ENCODE measurements at regions not wholly inside any gene's neighbourhood (a gene's known extent, or its start where the extent isn't known, plus 50 kb on each side); places are given as distances from the start of the nearest gene placed in this dataset.
"Not testable (repeated sequence)": the region's sequence is repeated elsewhere in the genome, so short reads cannot be mapped to it uniquely, and the experiment has no call there.

- no peak for DNase-seq
These were observed 62.2 kb downstream of the SPANXN3 start for GRCh38 chrX:143455046-143455445.

- DNase-seq: peak; percentile 9
These were observed 79.8 kb downstream of the SPANXN3 start for GRCh38 chrX:143437439-143437838.

GRCh38 chrX:143435916-143436315, 81.4 kb downstream of the SPANXN3 start:
- no peak for DNase-seq

- no peak for DNase-seq
These were observed 87.5 kb downstream of the SPANXN3 start for GRCh38 chrX:143429811-143430210.

DNA sequence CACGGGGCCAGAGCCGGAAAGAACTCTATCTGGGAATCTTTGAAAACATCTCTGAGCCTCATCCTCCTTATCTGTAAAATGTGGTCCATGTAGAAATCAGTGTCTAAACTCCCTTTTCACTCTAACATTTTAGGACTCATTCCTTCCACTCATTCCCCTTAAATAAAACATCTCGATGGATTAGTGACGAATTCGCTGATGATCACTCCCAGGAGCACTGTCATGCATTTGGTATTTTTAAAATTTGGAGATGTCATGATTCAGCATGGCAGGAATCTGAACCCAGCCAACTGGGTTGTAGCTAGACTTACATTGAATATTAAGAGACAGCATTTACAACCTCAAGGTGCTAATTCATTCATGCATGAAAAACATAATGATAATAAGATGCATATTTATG, 88.1 kb downstream of the SPANXN3 start:
- no peak for DNase-seq

DNA sequence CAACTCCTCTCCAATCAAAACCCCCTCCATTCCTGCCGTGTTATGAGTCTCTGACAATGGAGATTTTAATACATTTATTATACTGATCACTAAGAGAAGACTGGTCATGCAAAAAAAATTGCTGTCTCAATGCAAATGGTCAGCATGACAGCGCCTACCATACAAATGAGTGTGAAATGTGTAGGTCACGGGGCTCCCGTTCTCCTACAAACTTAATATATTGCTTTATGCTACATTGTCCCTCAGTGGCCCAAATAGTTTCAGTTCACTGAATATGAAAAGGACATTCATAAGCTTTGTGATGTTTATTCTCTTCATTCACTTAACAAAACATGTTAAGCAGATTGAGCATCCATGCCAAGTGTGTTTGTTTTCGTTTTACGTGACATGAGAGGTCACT, 116.1 kb downstream of the SPANXN3 start:
- no peak for DNase-seq

DNA sequence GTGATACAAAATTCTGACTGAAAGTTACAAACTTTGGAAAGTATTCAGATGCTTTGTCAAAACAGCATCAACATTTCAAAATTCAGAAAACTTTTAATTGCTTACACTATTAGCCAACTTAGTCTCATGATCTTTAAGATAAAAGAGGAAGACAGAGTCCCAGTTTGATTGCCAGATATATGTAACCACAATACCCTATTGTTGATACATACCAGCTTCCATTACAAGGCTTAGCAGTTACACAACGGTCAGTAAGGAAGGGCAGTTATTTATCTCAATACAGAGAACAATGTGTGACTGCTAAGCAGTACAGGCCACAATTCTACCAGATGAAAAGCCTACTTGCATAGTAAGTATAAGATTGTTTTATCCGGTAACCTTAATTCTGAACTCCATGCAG, 138.4 kb downstream of the SPANXN3 start:
- DNase-seq: no peak

- no peak for DNase-seq
These were observed 153.9 kb downstream of the SPANXN3 start for GRCh38 chrX:143363419-143363818.

- DNase-seq: no peak
These were observed 177.1 kb downstream of the SPANXN3 start for GRCh38 chrX:143340190-143340589.

DNA sequence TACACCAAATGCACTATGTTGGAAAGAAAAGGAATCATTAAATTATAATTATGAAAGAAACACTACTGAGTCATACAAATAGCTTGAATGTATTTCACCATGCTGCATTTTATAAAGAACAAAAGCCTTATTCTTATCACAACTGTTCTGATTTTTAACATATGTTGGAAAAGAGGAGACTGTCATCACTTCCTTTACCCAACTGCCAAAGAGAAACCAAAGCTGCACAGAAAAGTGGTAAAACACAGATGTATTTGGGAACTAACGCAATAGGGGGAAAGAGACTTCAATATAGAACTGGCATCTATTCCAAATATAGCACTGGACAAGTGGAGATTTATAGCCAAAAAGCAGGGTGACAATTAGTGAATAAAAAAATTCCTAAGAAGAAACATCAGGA, 181.0 kb downstream of the SPANXN3 start:
- DNase-seq: no peak

- DNase-seq: no peak
These were observed 197.7 kb downstream of the SPANXN3 start for GRCh38 chrX:143319526-143319925.

DNA sequence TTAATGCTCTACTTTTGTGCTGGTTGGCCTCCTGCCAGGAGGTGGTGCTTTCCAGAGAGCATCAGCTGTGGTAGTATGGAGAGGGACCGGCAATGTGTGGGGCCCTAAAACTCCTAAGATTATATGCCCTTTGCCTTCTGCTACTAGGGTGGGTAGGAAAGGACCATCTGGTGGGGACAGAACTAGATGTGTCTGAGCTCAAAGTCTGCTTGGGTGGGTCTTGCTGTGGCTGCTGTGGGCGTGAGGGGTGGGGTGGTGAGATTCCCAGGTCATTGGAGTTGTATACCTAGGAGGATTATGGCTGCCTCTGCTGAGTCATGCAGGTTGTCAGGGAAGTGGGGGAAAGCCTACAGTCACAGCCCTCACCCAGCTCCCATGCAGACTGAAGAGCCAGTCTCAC, 198.4 kb downstream of the SPANXN3 start:
- not testable (repeated sequence) for DNase-seq

DNA sequence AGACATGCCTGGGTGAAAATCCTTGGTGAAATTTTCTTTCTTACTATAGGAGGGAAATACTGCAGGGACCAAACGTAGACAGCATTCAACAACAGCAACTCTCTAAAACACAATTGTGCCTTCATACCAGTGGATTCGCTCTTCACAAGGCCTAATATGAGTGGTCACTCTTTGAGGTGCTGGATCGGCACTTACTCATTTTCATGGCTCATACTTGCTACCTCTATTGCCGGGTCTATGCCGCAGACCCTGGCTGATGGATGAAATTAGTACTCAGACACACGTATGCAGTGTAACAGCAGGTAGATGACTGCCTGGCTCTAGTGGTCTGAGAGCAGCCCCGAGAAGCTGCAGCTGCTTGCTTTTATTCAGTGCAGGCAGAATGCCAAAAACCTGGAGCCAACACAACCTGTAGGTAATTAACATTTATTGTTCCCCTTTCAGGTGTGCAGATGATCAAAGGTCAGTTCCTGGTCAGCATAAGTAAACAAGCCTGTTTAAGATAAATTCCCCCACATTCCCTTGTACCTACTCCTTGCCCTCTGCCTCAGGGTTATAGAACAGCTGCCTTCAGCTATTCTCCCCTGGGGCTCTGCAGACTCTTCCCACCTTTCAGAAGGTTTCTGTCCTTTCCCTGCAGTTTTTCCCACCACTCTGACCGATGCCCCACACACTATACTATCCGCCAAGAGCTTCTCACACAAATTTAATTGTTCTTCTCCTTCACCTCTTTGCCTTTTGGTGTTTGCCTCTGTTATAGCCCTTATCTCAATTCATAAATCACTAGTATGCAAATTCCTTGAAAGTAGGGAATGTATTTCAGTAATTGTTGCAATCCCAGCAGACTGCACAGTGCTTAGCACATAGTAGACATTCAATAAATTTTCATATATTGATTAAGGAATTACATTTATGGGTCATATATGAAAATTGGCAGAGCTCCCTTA, 210.0 kb downstream of the SPANXN3 start:
- DNase-seq: no peak

GRCh38 chrX:143304518-143304917, 212.8 kb downstream of the SPANXN3 start:
- no peak for DNase-seq

- DNase-seq: no peak
These were observed 213.2 kb downstream of the SPANXN3 start for GRCh38 chrX:143304025-143304424.

DNA sequence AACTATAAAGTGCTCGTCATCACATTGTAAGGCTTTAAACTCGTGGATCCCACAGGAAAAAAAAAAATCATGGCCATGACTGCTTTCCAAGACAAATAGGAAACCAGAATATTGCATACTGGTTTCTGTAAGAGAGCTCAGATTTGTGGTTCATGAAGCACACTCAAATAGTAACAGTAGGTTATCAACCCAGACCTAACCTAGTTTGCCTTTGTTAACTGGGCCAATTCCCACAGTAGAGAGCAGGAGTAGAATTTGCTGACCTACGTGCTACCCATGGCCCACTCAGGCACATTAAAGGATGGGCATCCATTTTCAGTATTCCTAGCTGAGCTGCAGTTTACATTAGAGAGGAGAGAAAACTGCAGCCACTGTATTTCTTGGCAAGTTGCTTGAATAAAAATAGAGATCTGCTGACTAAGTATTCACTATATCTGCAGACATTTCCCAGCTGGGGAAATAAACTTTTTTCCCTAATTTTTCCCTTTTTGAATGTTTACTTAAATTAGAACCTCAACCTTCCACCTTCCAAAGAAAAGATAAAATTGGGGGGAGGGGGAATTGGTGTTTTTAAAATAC, 218.5 kb downstream of the SPANXN3 start:
- DNase-seq: no peak

DNA sequence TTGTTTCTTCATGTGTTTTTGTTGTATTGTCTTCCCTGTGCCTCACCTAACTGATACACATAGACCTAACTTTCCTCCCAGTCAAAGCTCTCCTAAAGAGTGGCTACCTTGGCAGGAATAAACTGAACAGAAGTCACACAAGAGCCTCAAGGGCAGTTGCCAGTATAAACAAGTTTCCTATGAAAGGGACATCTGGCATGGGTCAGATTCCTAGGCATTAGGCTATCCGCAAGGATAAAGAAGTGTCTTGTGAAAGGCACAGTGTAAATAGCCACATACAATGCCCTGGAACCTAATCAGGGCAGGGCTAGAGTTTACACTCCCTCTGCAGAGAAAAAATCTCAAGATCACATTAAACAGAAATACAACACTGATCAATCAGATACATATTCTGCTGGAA, 220.8 kb downstream of the SPANXN3 start:
- no peak for DNase-seq

- no peak for DNase-seq
These were observed 230.0 kb downstream of the SPANXN3 start for GRCh38 chrX:143287236-143287635.

- DNase-seq: no peak
These were observed 244.6 kb downstream of the SPANXN4 start for GRCh38 chrX:143270317-143270716.

DNA sequence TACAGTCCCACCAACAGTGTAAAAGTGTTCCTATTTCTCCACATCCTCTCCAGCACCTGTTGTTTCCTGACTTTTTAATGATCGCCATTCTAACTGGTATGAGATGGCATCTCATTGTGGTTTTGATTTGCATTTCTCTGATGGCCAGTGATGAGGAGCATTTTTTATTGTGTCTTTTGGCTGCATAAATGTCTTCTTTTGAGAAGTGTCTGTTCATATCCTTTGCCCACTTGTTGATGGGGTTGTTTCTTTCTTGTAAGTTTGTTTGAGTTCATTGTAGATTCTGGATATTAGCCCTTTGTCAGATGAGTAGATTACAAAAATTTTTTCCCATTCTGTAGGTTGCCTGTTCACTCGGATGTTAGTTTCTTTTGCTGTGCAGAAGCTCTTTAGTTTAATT, 218.9 kb downstream of the SPANXN4 start:
- DNase-seq: not testable (repeated sequence)

DNA sequence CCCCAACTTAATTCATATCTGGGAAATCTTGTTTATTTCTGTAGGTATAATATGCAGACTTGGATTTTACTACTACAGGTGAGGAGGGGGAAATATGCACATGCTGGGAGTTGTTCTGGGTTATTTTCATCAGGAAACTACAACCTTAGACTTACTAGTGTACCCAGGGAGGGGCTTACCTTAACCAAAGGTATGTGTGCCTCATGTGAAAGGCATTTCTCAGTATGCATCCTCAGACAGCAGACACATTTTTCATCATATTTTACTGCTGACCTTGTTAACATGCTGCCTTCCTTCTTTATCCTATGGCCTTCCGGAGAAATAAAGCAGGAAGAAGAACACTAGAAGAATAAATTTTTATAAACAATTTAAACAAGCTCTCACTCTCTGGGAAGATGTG, 214.9 kb downstream of the SPANXN4 start:
- no peak for DNase-seq

- DNase-seq: no peak
These were observed 205.8 kb downstream of the SPANXN4 start for GRCh38 chrX:143231492-143231891.

- not testable (repeated sequence) for DNase-seq
These were observed 202.9 kb downstream of the SPANXN4 start for GRCh38 chrX:143228600-143228999.

DNA sequence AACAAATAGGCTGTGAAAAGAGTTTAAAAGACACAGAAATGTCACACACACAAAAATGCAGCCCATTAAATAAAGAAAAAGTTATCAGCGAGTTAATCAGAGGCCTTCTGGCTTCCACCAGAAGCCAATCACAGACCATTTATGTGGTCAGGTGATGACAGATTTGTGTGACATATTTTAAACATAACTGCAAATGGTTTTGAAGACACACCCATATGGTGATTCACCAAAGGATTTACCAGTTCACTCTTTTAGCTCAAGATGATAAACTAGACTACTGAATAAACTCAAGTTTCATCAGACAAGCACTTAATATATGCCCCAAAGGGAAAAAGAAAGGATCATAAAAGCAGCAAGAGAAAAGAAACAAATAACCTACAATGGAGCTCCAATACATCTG, 181.2 kb downstream of the SPANXN4 start:
- no peak for DNase-seq

GRCh38 chrX:143171703-143172102, 146.0 kb downstream of the SPANXN4 start:
- DNase-seq: no peak
